HG03439 (cell line): ENCODE measurements at regions not wholly inside any gene's neighbourhood (a gene's known extent, or its start where the extent isn't known, plus 50 kb on each side); places are given as distances from the start of the nearest gene placed in this dataset.
"Not testable (repeated sequence)": the region's sequence is repeated elsewhere in the genome, so short reads cannot be mapped to it uniquely, and the experiment has no call there.

Source experiments
- ATAC-seq: cut with Tn5 transposase; IDR thresholded peaks from one replicate; pipeline ENCODE4 v1.9.1; 2021; ENCODE audit warnings: mild to moderate bottlenecking, moderate library complexity; ENCODE audit not compliant: unreplicated experiment

GRCh38 chr12:73892201-73892600 is 645.4 kb upstream of the ATXN7L3B start:
- no peak for ATAC-seq

GRCh38 chr12:73898645-73899044 is 639.0 kb upstream of the ATXN7L3B start:
- no peak for ATAC-seq

DNA sequence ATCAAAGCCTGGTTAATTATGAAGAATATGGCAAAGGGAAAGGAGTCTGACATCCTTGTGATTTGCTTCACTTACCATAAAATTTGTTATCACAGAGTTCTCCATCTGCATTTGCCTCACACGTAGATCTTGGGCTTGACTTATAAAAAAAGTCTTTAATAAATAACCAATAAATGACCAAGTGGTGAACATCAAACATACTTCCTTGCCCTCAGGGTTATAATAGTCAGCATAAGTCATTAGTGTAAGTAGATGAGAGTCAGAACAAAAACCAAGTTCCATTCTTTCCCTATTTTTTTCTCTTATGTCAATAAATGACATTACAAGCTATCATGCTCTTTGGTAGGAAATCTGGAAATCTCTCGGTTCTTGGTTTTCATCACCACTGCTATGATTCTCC is 635.4 kb upstream of the ATXN7L3B start:
- no peak for ATAC-seq

DNA sequence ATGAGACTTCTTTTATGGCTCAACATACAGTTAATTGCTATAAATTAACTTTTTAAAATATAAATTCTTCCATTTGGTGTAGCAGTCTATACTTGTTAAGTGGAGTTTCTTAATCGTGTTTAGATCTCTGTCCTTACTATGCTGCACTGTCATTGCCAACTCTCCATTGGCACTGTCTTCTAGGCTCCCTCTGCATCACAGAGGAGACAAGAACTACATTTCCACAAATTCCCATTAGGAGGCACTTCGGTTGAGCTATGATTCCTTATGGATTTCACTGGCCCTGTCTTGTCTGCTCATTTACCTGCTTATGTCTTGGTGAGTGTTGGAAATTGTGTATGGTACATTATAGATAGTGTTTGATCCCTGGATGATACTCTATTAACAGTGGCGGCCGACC is 630.9 kb upstream of the ATXN7L3B start:
- ATAC-seq = no peak

DNA sequence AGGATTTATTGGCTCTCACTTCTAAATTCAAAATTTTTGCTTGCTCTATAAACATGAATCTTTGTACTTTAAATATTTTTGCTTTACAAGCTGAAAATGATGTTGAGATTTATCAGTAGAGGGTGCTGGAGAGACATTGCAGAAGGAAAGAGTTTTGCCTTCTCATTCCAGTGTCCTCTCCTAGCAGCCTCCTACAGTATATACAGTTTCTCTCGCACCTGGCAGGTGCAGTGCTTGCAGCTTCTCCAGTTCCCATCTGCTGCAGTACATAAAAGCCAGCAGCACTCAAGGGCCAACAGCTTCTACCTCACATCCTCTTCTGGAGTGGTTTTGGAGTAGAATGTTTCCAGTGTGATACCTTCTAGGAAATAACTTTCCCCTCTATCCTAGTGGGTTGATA is 601.8 kb upstream of the ATXN7L3B start:
- no peak for ATAC-seq

GRCh38 chr12:73947326-73948026 is 590.2 kb upstream of the ATXN7L3B start:
- ATAC-seq = no peak

- ATAC-seq = no peak
These were observed 587.1 kb upstream of the ATXN7L3B start for GRCh38 chr12:73950507-73950906.

- no peak for ATAC-seq
These were observed 585.5 kb upstream of the ATXN7L3B start for GRCh38 chr12:73951956-73952703.

- no peak for ATAC-seq
These were observed 573.0 kb upstream of the ATXN7L3B start for GRCh38 chr12:73964641-73965040.

DNA sequence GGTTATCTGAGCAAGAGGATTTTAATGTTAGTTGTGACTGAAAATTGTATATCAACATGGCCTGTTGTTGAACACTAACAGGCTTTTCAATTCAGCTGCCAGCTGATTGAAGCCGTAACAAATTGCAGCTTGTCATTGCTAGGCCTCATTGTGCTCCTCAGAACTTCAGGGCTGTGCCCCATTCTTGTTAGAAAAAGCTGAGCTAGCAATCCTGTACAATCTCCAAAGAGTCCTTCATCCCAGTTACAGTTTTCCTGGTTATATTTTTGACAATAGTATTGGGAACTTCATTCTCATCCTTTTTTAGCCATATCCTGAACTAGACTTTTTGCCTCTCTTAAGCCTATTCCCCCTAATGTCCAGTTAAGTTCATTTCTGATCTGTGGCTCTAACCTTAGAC is 564.1 kb upstream of the ATXN7L3B start:
- no peak for ATAC-seq

- no peak for ATAC-seq
These were observed 553.1 kb upstream of the ATXN7L3B start for GRCh38 chr12:73984552-73984951.

DNA sequence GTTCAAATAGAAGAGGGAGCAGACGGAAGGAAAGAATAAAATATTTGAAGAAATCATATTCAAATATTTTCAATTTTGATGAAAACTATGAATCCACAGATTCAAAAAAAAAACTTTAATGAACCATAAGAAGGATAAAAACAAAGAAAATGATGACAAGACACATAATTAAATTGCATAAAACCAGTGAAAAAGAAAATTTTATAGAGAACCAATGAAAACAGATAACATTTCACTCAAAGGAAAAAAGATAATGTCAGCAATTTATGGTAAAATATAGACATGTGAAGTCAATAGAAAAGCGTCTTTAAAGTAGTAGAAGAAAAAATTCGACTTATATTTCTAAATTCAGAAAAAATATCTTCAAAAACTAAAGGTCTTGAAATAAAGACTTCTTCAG is 546.5 kb upstream of the ATXN7L3B start:
- ATAC-seq = no peak

- no peak for ATAC-seq
These were observed 538.7 kb upstream of the ATXN7L3B start for GRCh38 chr12:73998894-73999293.

- ATAC-seq = no peak
These were observed 522.5 kb upstream of the ATXN7L3B start for GRCh38 chr12:74015118-74015517.

- not testable (repeated sequence) for ATAC-seq
These were observed 521.3 kb upstream of the ATXN7L3B start for GRCh38 chr12:74016324-74016723.

- ATAC-seq = no peak
These were observed 518.8 kb upstream of the ATXN7L3B start for GRCh38 chr12:74018849-74019248.

DNA sequence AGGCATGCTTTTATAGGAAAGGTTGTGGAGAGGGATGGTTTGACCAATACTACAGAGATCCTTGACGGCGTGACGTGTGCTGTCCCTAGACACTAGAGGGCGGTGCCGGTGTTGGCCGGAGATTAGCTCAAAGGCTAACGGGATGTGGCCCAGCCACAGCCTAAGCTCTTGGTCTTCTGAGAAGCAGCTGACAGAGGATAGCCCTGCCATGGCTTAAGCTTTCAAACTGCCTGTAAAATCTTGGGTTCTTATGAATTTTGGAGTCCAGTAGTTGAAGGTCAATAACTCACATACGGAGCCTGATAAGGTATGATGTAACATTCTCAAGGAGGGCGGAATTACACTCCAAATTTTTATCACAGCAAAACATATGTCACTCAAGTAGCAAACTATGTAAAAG is 515.7 kb upstream of the ATXN7L3B start:
- ATAC-seq = peak; percentile 98

DNA sequence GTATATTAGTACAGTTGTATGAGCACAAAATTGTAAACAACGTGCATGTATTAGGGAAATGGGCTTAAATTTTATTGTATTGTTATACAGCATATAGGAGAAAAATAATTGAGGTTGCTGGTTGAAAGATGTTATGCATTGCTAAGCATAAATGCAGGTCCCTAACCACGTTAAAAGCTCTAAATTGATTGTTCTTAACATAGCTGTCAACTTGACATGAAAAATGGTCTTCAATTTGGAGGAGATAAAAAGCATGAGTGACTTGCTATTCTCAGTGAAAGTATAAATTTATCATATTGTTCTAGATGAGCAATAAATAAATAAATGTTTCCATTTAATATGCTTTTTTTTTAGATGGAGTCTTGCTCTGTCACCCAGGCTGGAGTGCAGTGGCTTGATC is 506.6 kb upstream of the ATXN7L3B start:
- ATAC-seq = no peak

DNA sequence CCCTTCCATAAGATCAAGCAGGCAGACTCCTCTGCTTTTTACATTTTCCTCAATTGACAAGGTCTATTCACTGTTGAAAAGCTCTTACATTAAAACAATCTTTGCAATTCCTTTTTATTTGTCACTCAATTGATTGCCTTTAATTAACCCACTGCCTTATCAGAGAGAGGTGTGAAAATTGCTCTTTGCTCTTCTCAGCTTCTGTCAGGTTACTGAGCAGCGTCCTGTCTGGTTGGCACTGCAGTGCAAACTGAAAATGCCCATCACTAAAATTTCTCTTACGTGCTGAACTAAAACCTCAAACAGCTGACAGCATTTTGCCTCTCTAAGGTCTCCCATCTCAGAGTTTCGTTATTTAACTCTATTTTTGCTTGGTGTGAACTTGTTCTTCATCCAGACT is 504.1 kb upstream of the ATXN7L3B start:
- ATAC-seq = no peak

DNA sequence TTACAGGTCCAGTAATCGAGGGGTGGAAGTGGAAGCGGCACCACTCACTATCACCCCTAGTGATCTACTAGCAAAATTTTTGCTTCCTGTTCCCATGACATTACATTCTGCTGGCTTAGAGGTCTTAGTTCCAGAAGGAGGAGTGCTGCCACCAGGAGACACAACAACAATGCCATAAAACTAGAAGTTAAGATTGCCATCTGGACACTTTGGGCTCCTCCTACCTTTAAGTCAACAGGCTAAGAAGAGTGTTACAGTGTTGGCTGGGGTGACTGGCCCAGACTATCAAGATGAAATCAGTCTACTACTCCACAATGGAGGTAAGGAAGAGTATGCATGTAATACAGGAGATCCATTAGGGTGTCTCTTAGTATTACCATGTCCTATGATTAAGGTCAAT is 498.5 kb upstream of the ATXN7L3B start:
- not testable (repeated sequence) for ATAC-seq

GRCh38 chr12:74043343-74043742 is 494.3 kb upstream of the ATXN7L3B start:
- ATAC-seq = no peak

DNA sequence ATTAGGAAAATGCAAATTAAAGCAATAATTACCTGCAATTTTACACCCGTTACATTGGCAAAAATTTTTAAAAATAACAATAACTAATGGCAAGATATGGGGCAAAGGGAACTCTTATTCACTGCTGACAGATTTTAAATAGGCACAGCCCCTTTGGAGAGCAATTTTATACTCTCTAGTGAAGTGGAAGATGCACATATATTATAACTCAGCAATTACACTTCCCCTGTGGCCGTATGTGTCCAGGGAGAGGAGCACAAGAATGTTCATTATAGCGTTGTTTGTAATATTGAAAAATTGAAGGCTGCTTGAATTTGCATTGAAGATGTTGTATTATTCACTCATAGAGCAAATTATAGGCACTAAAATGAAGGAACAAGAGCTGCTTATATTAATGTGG is 488.3 kb upstream of the ATXN7L3B start:
- ATAC-seq = no peak

GRCh38 chr12:74051848-74052247 is 485.8 kb upstream of the ATXN7L3B start:
- no peak for ATAC-seq
